ENCODE measurements at regions not wholly inside any gene's neighbourhood (a gene's known extent, or its start where the extent isn't known, plus 50 kb on each side); places are given as distances from the start of the nearest gene placed in this dataset.

GRCh38 chr14:78106381-78106780 is 63.8 kb upstream of the NRXN3 start:
- H3K9ac ChIP-seq = no peak overlapping the region
- no peak overlapping the region for H3K27ac ChIP-seq (ENCODE audit: low read depth in 2 of 2, low read length in 1 of 2)
- H3F3A ChIP-seq (replicated peaks; ENCODE audit: insufficient read depth) = no peaks in the 10 kb centered on the region
- TF ChIP-seq ZBTB33 (IDR thresholded peaks at IDR 0.05; ENCODE audit: borderline replicate concordance, low read depth) (no peak), POLR2AphosphoS5 (IDR thresholded peaks at IDR 0.05; ENCODE audit: low read depth, low read length) (no peak), FOXJ3 (CRISPR knock-in tag; IDR thresholded peaks at IDR 0.05) (no peak), TAF1 (IDR thresholded peaks at IDR 0.05; ENCODE audit: borderline replicate concordance, low read depth, low read length) (no peak), MAX (IDR thresholded peaks at IDR 0.05; ENCODE audit: low read depth) (no peak), SIN3A (IDR thresholded peaks at IDR 0.05; ENCODE audit: borderline replicate concordance, low read depth, low read length) (no peak), GATA2 (CRISPR knock-in tag; IDR thresholded peaks at IDR 0.05) (no peak), FOXM1 (IDR thresholded peaks at IDR 0.05; ENCODE audit: low read depth) (no peak), USF2 (IDR thresholded peaks at IDR 0.05; ENCODE audit: borderline replicate concordance, low read depth, low read length) (no peak), IRF3 (IDR thresholded peaks at IDR 0.05; ENCODE audit: low read depth, low read length) (no peak), ELF1 (IDR thresholded peaks at IDR 0.05) (no peak), TEAD4 (IDR thresholded peaks at IDR 0.05; ENCODE audit: borderline replicate concordance, insufficient read depth) (no peak), JUND (IDR thresholded peaks at IDR 0.05) (no peak), USF1 (IDR thresholded peaks at IDR 0.05; ENCODE audit: borderline replicate concordance, low read depth) (no peak), EZH2phosphoT487 (IDR thresholded peaks at IDR 0.05; ENCODE audit: borderline replicate concordance, low read depth) (no peak), GABPA (IDR thresholded peaks at IDR 0.05; ENCODE audit: low read depth) (no peak)
- H3K79me2 ChIP-seq (ENCODE audit: insufficient read depth) = no peaks in the 10 kb centered on the region
- no peaks in the 10 kb centered on the region for H3K36me3 ChIP-seq (replicated peaks in 1 of 2; ENCODE audit: control insufficient read depth in 1 of 2, insufficient read depth in 2 of 2, low read length in 1 of 2)
- no peaks in the 10 kb centered on the region for H4K20me1 ChIP-seq (ENCODE audit: insufficient read depth)
- DNase-seq = no peak
- ChIA-PET CTCF (no interaction called here), POLR2A (no interaction called here)
- H2AFZ ChIP-seq (ENCODE audit: low read depth) = no peak overlapping the region
- H3K4me1 ChIP-seq (ENCODE audit: control insufficient read depth in 1 of 2, insufficient read depth in 2 of 2, low read depth in 1 of 2, low read length in 1 of 2) = no peaks in the 10 kb centered on the region; a peak in 1 of 4 replicates
- 6% methylated on average over 2 of the region's 2 CpGs for WGBS (ENCODE audit: low lambda C conversion rate)
- no peaks in the 10 kb centered on the region for H3K9me3 ChIP-seq
- no peak overlapping the region for H3K4me3 ChIP-seq (ENCODE audit: low read depth in 2 of 2, low read length in 1 of 2)
- no peak overlapping the region for H3K4me2 ChIP-seq
- H3K27me3 ChIP-seq (ENCODE audit: insufficient read depth) = no peaks in the 10 kb centered on the region
- no peaks in the 10 kb centered on the region for H3K9me2 ChIP-seq
